ENCODE measurements at regions not wholly inside any gene's neighbourhood (a gene's known extent, or its start where the extent isn't known, plus 50 kb on each side); places are given as distances from the start of the nearest gene placed in this dataset.

- TF ChIP-seq CTCF (IDR thresholded peaks at IDR 0.05): no peak
- Histone ChIP-seq H3K9me3 (no peaks in the 10 kb centered on the region), H3K27ac (no peak overlapping the region), H3K4me1 (no peaks in the 10 kb centered on the region), H3K4me3 (no peak overlapping the region), H3K36me3 (ENCODE audit: insufficient read depth in 1 of 2, low read depth in 1 of 2) (no peaks in the 10 kb centered on the region), H3K27me3 (ENCODE audit: insufficient read depth in 3 of 3, low read length in 2 of 3) (peaks cover 0 to 2% (median 0%) of the 10 kb centered on the region in 3 donors)
- intact Hi-C loops (cut with DNase I): no loop called here
- ATAC-seq (no peak), DNase-seq (no peak)
- 83 to 87% (median 85%) methylated on average over 5 of the region's 5 CpGs for WGBS, 3 donors
Measured at GRCh38 chr3:118607915-118608820, 426.5 kb downstream of the IGSF11 start.

- no peaks in the 10 kb centered on the region for H3K27me3 ChIP-seq (ENCODE audit: insufficient read depth in 3 of 3, low read length in 2 of 3)
- no peak overlapping the region for H3K27ac ChIP-seq
- DNase-seq: no peak
- H3K4me1 ChIP-seq: no peaks in the 10 kb centered on the region
- intact Hi-C loops (cut with DNase I): no loop called here
- WGBS, 3 donors: 31 to 41% (median 38%) methylated on average over 3 of the region's 3 CpGs
- no peak overlapping the region for H3K4me3 ChIP-seq
- H3K9me3 ChIP-seq: no peaks in the 10 kb centered on the region
- ATAC-seq: no peak
- TF ChIP-seq CTCF (IDR thresholded peaks at IDR 0.05): no peak
- H3K36me3 ChIP-seq (ENCODE audit: insufficient read depth in 1 of 2, low read depth in 1 of 2): no peaks in the 10 kb centered on the region
Measured at GRCh38 chr3:118618247-118619040, 416.2 kb downstream of the IGSF11 start.

GRCh38 chr3:118626453-118626852, 408.2 kb downstream of the IGSF11 start:
- intact Hi-C loops (cut with DNase I): no loop called here

GRCh38 chr3:118628704-118629341, 405.8 kb downstream of the IGSF11 start:
- WGBS, 3 donors: 6 to 9% (median 7%) methylated on average over 8 of the region's 8 CpGs
- ATAC-seq: peak in 1 of 4 donors; percentile 46
- peak; percentile 47 for TF ChIP-seq CTCF (IDR thresholded peaks at IDR 0.05)

More at GRCh38 chr3:118626453-118626852, 408.2 kb downstream of the IGSF11 start:
- no peak for TF ChIP-seq CTCF (IDR thresholded peaks at IDR 0.05)
- Histone ChIP-seq H3K27me3 (ENCODE audit: insufficient read depth in 3 of 3, low read length in 2 of 3) (no peaks in the 10 kb centered on the region), H3K27ac (no peak overlapping the region), H3K9me3 (no peaks in the 10 kb centered on the region), H3K36me3 (ENCODE audit: insufficient read depth in 1 of 2, low read depth in 1 of 2) (no peaks in the 10 kb centered on the region), H3K4me1 (no peaks in the 10 kb centered on the region), H3K4me3 (no peak overlapping the region)
- ATAC-seq: no peak
- no peak for DNase-seq
- 48 to 56% (median 52%) methylated on average over 3 of the region's 3 CpGs for WGBS, 3 donors

More at GRCh38 chr3:118628704-118629341, 405.8 kb downstream of the IGSF11 start:
- Histone ChIP-seq H3K4me3 (no peak overlapping the region), H3K27ac (no peak overlapping the region), H3K27me3 (ENCODE audit: insufficient read depth in 3 of 3, low read length in 2 of 3) (no peaks in the 10 kb centered on the region), H3K4me1 (no peaks in the 10 kb centered on the region), H3K36me3 (ENCODE audit: insufficient read depth in 1 of 2, low read depth in 1 of 2) (no peaks in the 10 kb centered on the region), H3K9me3 (no peaks in the 10 kb centered on the region)
- intact Hi-C loops (cut with DNase I): no loop called here
- DNase-seq: peak in 1 of 2 donors; percentile 46
